Middle frontal gyrus (tissue), 1 donor: ENCODE measurements at regions not wholly inside any gene's neighbourhood (a gene's known extent, or its start where the extent isn't known, plus 50 kb on each side); places are given as distances from the start of the nearest gene placed in this dataset.
"Not testable (repeated sequence)": the region's sequence is repeated elsewhere in the genome, so short reads cannot be mapped to it uniquely, and the experiment has no call there.

Source experiments
- DNase-seq: peaks from one replicate; pipeline ENCODE4 v3.0.0-alpha.2; 2015; ENCODE audit warnings: low spot score; ENCODE audit errors: extremely low spot score

DNA sequence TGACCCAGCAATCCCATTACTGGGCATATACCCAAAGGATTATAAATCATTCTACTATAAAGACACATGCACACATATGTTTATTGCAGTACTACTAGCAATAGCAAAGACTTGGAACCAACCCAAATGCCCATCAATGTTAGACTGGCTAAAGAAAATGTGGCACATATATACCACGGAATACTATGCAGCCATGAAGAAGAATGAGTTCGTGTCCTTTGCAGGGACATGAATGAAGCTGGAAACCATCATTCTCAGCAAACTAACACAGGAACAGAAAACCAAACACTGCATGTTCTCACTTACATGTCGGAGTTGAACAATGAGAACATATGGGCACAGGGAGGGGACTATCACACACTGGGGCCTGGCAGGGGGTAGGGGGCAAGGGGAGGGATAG lies 183.0 kb downstream of the HACE1 start:
- not testable (repeated sequence) for DNase-seq

DNA sequence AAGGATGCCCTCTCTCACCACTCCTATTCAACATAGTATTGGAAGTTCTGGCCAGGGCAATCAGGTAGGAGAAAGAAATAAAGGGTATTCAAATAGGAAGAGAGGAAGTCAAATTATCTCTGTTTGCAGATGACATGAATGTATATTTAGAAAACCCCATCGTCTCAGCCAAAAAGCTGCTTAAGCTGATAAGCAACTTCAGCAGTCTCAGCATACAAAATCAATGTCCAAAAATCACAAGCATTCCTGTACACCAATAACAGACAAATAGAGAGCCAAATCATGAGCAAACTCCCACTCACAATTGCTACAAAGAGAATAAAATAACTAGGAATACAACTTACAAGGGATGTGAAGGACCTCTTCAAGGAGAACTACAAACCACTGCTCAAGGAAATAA lies 184.6 kb downstream of the HACE1 start:
- DNase-seq = not testable (repeated sequence)

DNA sequence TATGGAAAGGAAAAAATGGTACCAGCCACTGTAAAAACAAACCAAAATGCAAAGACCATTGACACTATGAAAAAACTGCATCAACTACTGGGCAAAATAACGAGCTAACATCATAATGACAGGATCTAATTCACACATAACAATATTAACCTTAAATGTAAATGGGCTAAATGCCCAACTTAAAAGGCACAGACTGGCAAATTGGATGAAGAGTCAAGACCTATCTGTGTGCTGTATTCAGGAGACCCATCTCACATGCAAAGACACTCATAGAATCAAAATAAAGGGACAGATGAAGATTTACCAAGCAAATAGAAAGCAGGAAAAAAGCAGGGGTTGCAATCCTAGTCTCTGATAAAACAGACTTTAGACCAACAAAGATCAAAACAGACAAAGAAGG lies 186.6 kb downstream of the HACE1 start:
- DNase-seq = not testable (repeated sequence)

DNA sequence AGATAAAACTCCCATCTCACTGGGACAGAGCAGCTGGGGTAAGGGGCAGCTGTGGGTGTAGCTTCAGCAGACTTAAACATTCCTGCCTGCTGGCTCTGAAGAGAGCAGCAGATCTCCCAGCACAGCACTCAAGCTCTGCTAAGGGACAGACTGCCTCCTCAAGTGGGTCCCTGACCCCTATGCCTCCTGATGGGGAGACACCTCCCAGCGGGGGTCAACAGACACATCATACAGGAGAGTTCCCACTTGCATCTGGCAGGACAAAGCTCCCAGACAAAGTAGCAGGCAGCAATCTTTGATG lies 188.2 kb downstream of the HACE1 start:
- DNase-seq = not testable (repeated sequence)

DNA sequence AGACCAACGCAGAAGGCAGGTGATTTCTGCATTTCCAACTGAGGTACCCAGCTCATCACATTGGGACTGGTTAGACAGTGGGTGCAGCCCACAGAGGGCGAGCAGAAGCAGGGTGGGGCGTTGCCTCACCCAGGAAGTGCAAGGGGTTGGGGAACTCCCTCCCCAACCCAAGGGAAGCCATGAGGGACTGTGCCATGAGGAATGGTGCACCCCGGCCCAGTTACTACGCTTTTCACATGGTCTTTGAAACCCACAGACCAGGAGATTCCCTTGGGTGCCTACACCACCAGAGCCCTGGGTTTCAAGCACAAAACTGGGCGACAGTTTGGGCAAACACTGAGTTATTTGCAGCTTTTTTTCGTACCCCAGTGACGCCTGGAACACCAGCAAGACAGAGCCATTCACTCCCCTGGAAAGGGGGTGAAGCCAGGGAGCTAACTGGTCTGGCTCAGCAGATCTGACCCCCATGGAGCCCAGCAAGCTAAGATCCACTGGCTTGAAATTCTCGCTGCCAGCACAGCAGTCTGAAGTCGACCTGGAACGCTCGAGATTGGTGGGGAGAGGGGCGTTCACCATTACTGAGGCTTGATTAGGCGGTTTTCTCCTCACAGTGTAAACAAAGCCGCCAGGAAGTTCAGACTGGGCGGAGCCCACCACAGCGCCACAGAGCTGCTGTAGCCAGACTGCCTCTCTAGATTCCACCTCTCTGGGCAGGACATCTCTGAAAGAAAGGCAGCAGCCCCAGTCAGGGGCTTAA lies 188.7 kb downstream of the HACE1 start:
- DNase-seq = not testable (repeated sequence)

GRCh38 chr6:104669483-104669882 lies 190.2 kb downstream of the HACE1 start:
- DNase-seq = no peak

DNA sequence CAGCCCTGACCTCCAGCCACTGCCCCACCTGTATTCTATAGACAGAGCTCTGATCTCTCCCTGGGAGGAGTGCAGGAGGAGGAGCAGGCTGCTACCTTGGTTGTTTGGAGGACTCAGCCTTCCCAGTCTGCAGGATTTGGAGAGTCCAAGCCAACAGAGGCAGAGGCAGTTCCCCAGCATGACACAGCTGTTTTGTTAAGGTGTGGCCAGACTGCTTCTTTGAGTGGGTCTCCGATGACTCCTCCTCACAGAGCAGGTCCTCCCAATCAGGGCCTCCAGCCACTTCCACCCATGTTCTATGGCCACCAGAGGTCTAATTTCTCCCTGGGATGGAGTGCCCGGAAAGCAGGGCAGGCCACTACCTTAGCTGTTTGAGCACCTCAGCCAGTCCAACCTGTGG lies 203.5 kb downstream of the HACE1 start:
- DNase-seq = no peak

DNA sequence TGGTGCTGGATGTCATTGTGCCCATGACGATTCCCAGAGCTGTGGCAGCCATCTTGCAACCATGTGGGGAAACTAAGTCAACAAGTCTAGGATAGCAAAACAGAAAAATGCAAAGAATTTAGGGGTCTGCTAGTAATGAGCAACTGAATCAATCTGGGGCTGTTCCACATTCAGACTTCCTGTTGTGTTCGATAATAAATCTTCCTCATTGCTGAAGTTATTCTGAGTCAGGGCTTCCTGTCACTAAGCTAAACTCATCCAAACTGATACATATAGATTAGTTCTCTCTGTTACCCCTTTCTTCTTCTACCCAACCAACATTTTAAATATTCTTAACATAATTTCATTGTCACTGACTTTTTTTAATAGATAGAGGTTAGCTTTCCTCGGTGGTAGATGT lies 205.9 kb downstream of the HACE1 start:
- DNase-seq = no peak

DNA sequence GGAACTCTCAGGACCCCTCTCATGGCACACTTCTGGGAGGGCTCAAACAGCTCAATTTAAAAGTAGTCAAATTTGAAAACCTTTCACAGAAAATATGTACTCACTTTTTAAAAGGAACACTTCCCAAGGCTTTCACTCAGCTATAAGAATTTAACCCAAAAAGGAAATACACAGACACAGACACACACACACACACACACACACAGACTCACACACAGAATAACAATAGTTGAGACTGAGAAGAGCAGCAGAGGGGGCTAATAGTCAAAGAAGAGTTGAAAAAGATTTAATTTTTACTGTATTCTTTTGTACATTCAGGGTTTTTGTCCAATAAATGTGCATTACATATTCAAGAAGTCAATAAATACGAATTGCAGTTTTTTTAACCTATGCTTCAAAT lies 211.4 kb downstream of the HACE1 start:
- DNase-seq = no peak

GRCh38 chr6:104644848-104645247 lies 214.9 kb downstream of the HACE1 start:
- no peak for DNase-seq

DNA sequence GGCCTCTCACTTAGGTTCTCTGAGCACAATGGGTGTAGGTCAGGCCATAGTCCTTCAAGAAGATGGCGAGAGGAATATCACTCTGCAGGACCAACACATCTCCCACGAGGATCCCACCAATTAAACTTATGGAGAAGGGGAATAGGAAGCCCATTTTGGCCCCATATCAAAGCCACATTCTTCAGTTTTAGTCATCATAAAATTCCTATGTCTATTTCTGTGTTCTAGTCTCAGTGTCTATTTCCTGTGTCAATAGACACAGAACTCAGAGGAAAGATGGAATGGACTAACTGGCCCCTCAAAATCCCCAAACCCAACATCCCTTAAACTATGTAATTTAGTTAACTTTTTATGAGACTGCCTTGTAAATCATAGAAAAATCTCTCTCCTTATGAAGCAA lies 216.8 kb downstream of the HACE1 start:
- DNase-seq = no peak

- DNase-seq = no peak
Observed at GRCh38 chr6:104640761-104641160, 219.0 kb downstream of the HACE1 start.

DNA sequence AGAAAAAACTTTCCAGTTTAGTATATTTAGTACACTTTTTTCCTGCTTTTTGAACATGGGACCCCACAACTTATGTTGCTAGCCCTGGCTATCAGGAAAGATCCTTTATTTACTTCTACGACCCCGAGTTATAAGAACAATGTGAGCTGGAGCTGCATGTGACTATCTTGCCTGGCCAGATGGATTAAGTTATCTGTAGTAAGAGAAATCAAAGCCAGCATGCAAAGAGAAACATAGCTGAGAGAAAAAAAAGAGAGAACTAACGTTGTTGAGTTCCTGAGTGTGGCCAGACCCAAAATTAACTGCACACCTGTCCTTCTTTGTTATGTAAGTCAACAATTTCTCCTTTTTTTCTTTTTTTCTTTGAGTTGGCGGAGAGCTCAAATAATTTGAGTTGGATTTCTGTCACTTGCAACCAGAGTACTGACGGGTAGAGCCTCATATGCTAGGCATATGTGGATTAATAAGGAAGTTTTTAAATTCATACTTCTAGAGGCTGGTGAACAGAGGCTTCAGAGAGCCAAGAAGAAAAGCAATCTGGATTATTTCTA lies 219.5 kb downstream of the HACE1 start:
- DNase-seq = no peak

GRCh38 chr6:104639668-104640067 lies 220.1 kb downstream of the HACE1 start:
- no peak for DNase-seq

DNA sequence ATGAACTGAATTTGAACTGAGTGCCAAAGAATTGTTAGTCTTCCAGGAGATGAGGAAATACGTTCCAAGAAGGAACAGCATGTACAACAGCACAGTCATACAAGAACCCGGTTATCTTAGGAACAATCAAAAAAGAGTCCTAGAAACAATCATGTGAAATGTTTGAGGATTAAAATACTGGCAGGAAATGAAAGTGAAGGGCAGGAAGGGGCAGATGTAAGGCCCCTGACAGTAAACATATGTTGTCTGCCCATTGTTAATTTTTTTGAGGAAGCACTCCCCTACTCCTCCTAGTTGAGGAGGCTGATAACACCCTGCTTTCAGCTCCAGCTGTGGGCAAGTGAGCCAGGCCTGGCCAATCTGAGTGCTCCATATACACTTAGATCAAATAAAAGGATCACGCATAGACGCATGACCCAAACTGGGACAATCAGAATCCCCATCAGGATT lies 220.9 kb downstream of the HACE1 start:
- DNase-seq = no peak

- DNase-seq = no peak
Observed at GRCh38 chr6:104633125-104633524, 226.6 kb downstream of the HACE1 start.

- DNase-seq = no peak
Observed at GRCh38 chr6:104632588-104632987, 227.1 kb downstream of the HACE1 start.

- no peak for DNase-seq
Observed at GRCh38 chr6:104630955-104631354, 228.8 kb downstream of the HACE1 start.

- DNase-seq = no peak
Observed at GRCh38 chr6:104630522-104630921, 229.2 kb downstream of the HACE1 start.

DNA sequence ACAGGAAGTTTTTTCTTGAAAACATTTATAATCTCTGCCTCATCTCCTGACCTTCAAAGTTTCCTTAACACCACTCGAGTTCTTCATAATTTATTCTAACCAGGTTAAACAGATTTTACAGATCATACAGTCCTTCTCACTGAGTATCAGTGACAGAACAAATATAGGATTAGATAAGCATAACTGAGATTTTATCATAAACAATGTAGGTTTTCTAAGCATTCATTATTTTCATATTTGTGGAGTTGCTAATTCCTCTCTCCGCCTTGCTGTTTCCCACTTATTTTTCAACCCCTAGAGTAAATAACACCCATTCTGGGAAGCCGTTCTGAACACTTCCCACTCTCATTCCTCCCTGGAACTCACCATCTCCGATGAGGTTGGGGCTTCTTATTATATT lies 229.9 kb downstream of the HACE1 start:
- no peak for DNase-seq

DNA sequence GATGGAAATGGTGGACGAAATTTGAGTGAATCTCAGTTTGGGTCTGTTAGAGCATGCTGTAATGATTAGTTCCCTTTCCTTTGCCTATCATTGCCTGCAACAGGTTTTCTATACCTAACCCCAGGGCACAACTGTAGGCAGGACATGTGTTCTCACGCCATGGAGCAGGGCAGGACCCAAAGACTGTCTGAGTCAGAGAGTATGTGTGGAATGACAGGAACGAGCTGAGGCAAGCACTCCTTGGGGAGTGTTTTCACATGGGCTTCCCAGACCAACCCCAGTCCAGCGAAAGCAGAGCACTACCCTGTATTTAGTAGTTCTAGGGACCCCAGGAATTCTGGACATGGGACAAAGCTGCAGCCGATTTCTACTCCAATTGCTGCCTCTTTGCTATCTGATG lies 234.2 kb downstream of the HACE1 start:
- DNase-seq = no peak

DNA sequence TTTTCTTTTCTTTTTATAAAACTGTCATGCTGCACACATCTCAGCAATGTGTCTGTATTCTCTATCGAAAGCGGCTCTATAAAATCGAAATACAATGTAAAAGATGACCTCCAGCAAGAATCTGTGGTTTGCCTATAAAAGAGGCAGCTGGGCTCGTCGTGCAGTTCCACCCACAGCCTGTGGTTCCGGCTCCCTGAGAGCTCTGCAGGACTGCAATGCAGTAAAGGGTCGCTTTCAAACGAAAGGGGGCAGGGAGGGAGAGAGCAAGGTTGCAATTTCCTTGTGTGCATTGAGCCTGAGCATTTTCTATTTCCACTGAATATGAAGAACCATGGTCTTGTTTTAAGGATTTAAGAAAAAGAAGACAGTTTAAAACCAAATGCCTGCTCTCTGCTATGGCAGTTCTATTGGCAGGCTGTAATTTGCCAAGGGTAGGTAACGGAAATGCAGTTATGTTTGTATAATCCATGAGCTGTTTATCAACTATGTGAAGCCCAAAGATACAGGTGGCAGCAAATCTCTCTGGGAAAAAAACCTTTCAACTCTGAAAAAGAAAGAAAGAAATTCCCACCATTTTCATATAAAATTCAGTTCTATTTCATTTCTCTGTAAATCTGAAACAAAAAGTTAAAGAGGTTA lies 236.5 kb downstream of the HACE1 start:
- no peak for DNase-seq

GRCh38 chr6:104621396-104621795 lies 238.3 kb downstream of the HACE1 start:
- no peak for DNase-seq
